Urothelium cell line (cell line): ENCODE measurements at regions not wholly inside any gene's neighbourhood (a gene's known extent, or its start where the extent isn't known, plus 50 kb on each side); places are given as distances from the start of the nearest gene placed in this dataset.
"Not testable (repeated sequence)": the region's sequence is repeated elsewhere in the genome, so short reads cannot be mapped to it uniquely, and the experiment has no call there.

Source experiments
- DNase-seq: peaks from one replicate; pipeline ENCODE4 v3.0.0; 2011; ENCODE audit warnings: low spot score, mixed read lengths
- FAIRE-seq: peaks from 2 replicates; lab custom pipeline; 2011; peaks lifted over from hg19 to GRCh38; lab: Jason Lieb, UNC

- DNase-seq, result no peak
- no peak for FAIRE-seq
Observed at GRCh38 chr10:80741278-80741677, 203.6 kb downstream of the SH2D4B start.

DNA sequence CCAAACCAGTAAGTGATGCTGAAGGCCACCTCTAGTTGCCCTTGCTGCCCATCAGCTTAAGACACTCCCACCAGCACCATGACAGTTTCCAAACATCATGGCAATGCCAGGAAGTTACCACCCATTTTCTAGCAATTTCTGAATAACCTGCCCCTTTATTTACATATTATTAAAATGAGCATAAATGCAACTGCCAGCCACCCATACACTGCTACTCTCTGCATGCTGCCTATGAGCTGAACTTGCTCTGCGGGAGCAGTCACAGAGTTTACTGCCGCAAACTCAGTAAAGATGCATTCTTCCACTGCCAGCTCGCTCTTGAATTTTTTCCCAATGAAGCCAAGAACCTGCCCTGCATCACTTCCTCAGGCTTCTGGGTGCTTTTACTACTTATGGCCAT is 212.6 kb downstream of the SH2D4B start:
- DNase-seq (no peak), FAIRE-seq (no peak)

- DNase-seq, result no peak
- no peak for FAIRE-seq
Observed at GRCh38 chr10:80751940-80752339, 214.2 kb downstream of the SH2D4B start.

DNA sequence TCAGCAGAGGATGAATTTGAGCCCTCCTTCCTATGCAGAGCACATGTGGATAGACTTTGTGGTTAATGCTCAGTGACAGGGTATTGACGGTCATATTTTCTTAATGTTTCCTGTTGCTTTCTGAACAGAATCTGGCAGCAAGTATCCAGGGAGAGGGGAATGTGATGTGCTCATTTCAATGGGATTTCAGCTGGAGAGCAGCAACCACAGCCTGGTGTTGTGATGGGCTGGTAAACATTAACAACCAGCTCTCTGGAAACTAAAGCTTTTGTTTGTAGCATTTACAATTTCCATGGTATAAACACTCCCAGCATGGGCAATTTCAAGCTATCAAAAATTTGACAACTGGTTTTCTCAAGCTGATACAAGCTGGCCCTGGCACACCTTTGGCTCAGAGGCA is 215.9 kb downstream of the SH2D4B start:
- DNase-seq (no peak), FAIRE-seq (no peak)

DNA sequence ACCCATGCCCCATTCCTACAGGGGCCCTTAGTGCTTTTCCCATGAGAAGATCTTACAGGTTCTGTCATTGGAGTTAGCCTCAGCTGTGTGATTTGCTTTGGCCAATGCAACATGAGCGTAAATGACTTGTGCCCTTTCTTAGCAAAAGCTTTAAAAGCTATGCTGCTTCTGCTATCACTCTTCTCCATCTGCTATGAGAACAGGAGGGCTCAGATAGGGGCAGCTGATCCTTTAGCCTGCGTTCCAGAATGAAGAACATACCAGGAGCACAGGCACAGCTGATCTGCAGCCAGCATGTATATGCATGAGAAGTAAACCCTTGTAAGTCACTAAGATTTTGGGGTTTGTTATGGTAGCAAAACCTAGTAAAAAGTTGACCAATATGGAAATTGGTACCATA is 218.2 kb downstream of the SH2D4B start:
- FAIRE-seq, result no peak
- DNase-seq, result no peak

- FAIRE-seq (no peak), DNase-seq (no peak)
Observed at GRCh38 chr10:80759693-80760092, 222.0 kb downstream of the SH2D4B start.

DNA sequence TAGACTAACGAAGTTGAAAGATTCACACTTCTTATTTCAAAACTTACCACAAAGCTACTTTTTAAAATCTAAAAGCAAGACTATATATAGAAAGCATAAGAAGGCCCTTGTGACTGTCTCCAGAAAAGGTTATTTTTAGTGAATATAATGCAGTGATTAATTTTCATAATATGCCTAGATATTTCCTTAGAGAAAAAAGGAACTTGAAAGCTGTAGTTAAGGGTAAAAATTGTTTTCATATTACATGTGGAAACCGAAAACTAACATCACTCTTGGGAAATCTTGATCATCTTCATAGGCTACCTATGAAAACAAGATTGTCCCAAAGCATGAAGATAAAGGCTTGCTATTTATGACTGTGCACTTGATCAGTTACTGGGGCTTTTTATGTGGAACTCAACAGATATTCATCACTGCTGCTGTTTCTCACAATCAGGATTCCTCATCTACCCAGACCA is 223.2 kb downstream of the SH2D4B start:
- no peak for FAIRE-seq
- DNase-seq, result no peak

DNA sequence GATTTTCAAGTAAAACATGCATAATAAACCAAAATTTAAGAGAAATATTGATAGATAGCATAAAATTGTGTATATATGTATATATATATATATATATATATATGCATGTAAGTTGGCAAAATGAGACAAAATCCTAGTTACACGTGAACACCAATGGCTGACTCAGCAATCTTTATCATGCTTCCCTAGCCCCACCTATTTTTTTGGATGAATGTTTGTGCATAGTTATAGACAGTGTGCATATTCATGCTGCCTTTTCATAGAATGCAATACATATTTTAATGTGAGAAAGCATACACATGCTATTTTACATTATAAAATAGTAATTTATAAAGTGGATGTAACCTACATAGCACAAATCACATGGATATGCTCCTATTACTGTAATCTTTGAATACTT is 230.3 kb downstream of the SH2D4B start:
- DNase-seq, result no peak

GRCh38 chr10:80769700-80770160 is 232.0 kb downstream of the SH2D4B start:
- DNase-seq (no peak), FAIRE-seq (no peak)

More for the DNA sequence above, 230.3 kb downstream of the SH2D4B start:
- no peak for FAIRE-seq

DNA sequence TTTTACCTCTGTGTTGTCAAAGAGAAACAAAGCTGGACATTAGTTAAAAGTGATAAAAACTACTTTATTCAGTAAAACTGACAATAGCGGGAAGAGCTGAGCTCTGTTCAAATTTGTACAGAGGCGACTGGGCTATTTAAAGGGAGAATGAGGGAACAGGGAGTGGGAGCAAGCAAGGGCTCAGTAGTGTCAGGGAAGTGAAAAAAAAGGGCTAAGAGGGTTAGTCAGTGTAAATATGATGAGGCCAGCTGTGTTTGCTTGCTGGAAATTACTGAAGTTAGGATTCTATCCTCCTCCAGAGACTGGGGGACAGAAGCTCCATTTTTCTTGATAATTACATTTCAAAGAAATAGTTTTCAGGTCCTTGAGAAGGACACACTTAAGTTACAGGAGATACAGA is 232.5 kb downstream of the SH2D4B start:
- no peak for DNase-seq
- FAIRE-seq, result no peak

DNA sequence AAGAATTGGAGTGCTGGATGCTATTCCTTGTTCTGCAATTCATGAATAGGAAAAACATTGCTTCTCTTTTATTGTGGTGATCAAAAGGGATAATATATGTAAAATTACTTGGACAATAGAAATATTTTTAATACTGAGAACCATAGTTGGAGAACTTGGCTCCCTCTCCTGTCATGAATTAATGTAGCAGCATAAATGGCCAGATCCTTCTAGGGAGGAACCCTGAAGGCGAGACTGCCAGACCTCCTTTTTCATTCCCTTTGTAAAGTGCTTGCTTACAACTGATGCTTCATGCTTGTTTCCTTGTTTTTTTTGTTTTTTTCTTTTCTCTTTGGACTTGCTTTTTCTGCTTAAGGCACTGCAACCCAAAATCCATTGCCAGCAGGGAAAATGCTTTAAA is 233.6 kb downstream of the SH2D4B start:
- FAIRE-seq (no peak), DNase-seq (no peak)

- DNase-seq (no peak), FAIRE-seq (no peak)
Observed at GRCh38 chr10:80771902-80772555, 234.3 kb downstream of the SH2D4B start.

DNA sequence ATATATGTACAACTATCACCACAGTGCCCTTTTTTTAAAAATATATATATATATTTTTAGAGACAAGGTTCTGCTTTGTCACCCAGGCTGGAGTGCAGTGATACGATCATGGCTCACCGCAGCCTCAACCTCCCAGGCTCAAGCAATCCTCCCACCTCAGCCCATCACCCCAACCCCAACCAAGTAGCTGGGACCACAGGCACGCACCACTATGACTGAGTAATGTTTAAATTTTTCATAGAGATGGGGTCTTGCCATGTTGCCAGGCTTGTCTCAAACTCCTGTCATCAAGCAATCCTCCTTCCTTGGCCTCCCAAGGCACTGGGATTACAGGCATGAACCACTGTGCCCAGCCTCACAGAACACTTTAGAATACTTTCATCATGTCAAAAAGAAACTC is 234.9 kb downstream of the SH2D4B start:
- no peak for DNase-seq
- FAIRE-seq, result no peak

GRCh38 chr10:80784695-80785094 is 247.0 kb downstream of the SH2D4B start:
- no peak for FAIRE-seq
- DNase-seq, result no peak

GRCh38 chr10:80786322-80786721 is 248.6 kb downstream of the SH2D4B start:
- FAIRE-seq, result no peak
- no peak for DNase-seq

- FAIRE-seq (no peak), DNase-seq (no peak)
Observed at GRCh38 chr10:80787952-80788351, 250.2 kb downstream of the SH2D4B start.

DNA sequence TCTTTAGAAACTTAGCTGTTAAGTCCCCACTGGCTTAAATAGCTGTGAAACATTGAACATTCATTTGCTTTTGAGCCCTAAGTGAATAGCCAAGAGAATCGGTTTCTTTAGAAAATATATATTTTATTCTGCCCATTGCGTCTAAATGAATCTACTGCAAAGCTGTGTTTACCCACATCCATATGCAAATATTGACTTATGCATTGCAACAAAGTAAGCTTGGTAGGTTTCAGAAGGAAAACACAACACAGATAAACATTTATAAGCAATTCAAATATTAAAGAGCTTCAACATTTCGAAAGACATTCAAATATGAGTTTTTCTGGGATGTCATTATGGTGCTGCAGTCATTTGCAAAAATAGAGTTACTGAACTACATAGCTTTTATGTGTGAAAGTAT is 257.3 kb downstream of the SH2D4B start:
- DNase-seq, result no peak
- no peak for FAIRE-seq

- no peak for FAIRE-seq
- no peak for DNase-seq
Observed at GRCh38 chr10:80805343-80806020, 267.8 kb downstream of the SH2D4B start.

DNA sequence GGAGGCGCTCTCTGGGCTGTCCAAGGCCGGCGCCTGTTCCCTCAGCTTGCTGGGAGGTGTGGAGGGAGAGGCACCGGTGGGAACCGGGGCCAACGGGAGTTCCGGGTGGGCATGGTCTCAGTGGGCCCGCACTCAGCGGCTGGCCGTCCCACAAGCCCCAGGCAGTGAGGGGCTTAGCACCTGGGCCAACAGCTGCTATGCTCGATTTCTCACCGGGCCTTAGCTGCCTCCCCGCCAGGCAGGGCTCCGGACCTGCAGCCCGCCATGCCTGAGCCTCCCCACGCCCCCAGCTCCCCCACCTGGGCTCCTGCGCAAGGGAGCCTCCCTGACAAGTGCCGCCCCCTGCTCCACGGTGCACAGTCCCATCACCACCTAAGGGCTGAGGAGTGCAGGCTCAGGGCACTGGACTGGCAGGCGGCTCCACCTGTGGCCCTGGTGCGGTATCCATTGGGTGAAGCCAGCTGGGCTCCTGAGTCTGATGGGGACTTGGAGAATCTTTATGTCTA is 276.5 kb downstream of the SH2D4B start:
- DNase-seq, result no peak
- FAIRE-seq, result no peak

DNA sequence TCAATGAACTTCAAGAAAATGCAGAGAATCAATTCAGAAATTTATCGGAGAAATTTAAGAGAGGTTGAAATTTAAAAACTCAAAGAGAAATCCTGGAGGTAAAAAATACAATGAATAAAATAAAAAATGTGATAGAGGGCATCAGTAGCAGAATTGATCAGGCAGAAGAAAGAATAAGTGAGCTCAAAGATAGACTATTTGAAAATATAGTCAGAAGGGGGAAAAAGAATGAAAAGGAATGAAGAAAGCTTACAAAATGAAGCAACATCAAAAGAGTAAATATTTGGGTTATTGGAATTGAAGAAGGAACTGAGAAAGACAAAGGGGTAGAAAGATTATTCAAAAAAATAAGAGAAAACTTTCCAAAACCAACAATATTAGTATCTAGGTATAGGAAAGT is 291.4 kb downstream of the SH2D4B start:
- DNase-seq (no peak), FAIRE-seq (no peak)

- DNase-seq (no peak), FAIRE-seq (no peak)
Observed at GRCh38 chr10:80829562-80829961, 291.9 kb downstream of the SH2D4B start.

DNA sequence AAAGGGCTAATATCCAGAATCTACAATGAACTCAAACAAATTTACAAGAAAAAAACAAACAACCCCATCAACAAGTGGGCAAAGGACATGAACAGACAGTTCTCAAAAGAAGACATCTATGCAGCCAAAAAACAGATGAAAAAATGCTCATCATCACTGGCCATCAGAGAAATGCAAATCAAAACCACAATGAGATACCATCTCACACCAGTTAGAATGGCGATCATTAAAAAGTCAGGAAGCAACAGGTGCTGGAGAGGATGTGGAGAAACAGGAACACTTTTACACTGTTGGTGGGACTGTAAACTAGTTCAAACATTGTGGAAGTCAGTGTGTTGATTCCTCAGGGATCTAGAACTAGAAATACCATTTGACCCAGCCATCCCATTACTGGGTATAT is 295.0 kb downstream of the SH2D4B start:
- not testable (repeated sequence) for FAIRE-seq, DNase-seq
